LNCAP (cell line): ENCODE measurements at regions not wholly inside any gene's neighbourhood (a gene's known extent, or its start where the extent isn't known, plus 50 kb on each side); places are given as distances from the start of the nearest gene placed in this dataset.

ENCODE experiments used
- TF ChIP-seq, protein P1 (sequence below): fragments of 450-650 bp; IDR thresholded peaks from 2 replicates; pipeline ENCODE4 v1.5.1; 2017; ENCODE audit warnings: mild to moderate bottlenecking

DNA sequence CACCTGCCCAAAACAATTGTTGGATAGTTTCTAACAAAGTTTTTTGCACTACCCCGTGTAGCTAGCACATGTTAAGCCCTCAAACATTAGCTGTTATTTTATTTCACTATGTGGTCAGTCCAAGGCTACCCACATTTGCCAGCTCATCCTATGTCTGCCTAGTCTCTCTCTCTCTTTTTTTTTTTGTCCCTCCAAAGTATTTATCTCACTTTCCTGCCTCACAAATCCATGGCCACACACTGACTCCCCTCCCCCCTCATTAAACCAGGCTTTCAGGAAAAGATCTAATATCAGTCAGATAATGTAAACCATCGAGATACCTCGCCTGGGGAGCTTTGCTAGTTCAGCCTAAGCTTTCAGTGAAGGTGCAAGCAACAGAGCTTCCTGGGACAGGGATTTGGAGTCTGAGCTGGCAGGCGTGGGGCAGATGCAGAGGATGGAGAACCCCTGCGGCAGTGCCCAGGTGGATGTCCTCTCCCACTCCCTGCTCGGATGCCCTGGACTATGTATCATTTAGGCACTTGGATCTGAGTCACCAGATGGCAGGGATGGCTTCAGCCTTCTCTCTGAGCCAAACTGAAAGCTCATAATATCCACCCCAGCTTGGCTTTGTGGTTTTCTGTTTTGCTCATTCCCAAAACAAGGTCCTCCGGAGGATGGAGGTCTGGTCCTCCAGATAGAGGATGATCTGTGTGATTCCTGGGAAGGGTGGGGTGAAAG, 73.7 kb upstream of the FOXF1 start:
- TF ChIP-seq, protein P1, sequence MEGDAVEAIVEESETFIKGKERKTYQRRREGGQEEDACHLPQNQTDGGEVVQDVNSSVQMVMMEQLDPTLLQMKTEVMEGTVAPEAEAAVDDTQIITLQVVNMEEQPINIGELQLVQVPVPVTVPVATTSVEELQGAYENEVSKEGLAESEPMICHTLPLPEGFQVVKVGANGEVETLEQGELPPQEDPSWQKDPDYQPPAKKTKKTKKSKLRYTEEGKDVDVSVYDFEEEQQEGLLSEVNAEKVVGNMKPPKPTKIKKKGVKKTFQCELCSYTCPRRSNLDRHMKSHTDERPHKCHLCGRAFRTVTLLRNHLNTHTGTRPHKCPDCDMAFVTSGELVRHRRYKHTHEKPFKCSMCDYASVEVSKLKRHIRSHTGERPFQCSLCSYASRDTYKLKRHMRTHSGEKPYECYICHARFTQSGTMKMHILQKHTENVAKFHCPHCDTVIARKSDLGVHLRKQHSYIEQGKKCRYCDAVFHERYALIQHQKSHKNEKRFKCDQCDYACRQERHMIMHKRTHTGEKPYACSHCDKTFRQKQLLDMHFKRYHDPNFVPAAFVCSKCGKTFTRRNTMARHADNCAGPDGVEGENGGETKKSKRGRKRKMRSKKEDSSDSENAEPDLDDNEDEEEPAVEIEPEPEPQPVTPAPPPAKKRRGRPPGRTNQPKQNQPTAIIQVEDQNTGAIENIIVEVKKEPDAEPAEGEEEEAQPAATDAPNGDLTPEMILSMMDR: no peak

GRCh38 chr16:86437348-86437747, 73.0 kb upstream of the FOXF1 start:
- TF ChIP-seq, protein P1: no peak

- TF ChIP-seq, protein P1: no peak
Measured at GRCh38 chr16:86442703-86443102, 67.6 kb upstream of the FOXF1 start.

DNA sequence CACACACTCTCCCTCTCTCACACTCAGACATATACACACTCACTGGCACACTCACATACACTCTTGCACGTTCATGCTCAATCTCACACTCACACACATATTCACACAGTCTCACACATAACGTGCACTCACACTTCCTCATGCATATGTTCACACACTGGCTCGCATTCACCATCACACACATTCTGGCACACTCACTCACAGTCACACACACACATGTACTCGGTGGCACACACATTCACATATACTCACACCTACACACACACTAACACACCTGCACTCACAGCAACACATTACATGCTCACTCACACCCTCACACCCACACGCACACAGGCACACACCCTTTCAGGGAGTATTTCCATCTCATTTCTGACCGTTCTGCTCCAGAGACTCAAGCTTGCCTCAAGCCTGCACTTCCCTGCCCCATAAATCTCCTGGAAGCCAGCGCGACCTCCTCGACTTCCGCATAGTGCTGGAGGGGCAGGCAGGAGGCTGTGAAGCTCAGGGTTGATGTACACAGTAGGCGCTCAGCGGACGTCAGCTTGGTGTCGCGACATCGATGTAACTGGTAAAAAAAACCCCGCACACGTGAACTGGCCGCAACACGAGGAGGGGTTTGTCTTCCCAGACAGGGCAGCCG, 66.7 kb upstream of the FOXF1 start:
- TF ChIP-seq, protein P1: no peak

- TF ChIP-seq, protein P1: no peak
Measured at GRCh38 chr16:86444261-86444660, 66.1 kb upstream of the FOXF1 start.

DNA sequence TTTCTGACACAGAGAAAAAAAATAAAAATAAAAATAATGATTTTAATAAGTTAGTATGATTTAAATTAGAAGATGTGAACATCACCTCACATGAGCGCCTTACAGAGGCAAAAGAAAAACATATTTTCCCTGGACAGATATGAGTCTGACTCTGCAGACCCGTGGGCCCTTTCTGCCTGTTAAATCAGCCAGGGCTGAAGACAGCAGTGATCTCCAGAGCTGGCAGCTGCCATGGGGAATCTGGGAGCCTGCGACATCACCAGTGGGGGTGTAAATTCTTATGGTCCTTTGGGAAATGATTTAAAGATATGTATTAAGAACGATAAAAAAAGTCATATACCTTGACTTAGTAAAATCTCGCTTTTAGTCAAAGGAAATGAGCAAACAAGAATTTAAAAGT, 65.7 kb upstream of the FOXF1 start:
- TF ChIP-seq, protein P1: no peak

- TF ChIP-seq, protein P1: no peak
Measured at GRCh38 chr16:86446279-86446678, 64.0 kb upstream of the FOXF1 start.
